Erythroblast (primary cell): ENCODE measurements at regions not wholly inside any gene's neighbourhood (a gene's known extent, or its start where the extent isn't known, plus 50 kb on each side); places are given as distances from the start of the nearest gene placed in this dataset.
A peak's percentile ranks its signal among the peaks of the same experiment; 100 is the strongest.

Experiments used
- DNase-seq, 2 experiments: peaks; one replicate each; lab custom pipeline; 2025; lab: John Stamatoyannopoulos, UW
- GATA1 ChIP-seq: IDR thresholded peaks from 2 replicates; pipeline ENCODE4 v1.6.1; 2011; ENCODE audit warnings: low read depth, mild to moderate bottlenecking, control low read depth, low read length, moderate library complexity
- POLR2A ChIP-seq: IDR thresholded peaks from 2 replicates; pipeline ENCODE4 v1.6.1; 2011; ENCODE audit warnings: mild to moderate bottlenecking, low read length

GRCh38 chr4:96455045-96455720 lies 615.3 kb downstream of the PDHA2 start:
- TF ChIP-seq GATA1 (no peak), POLR2A (no peak)
- no peak for DNase-seq

- DNase-seq, result peak in 1 of 2 experiments; percentile 27
Measured at GRCh38 chr4:96458031-96458430, 618.1 kb downstream of the PDHA2 start.

GRCh38 chr4:96459105-96459504 lies 619.2 kb downstream of the PDHA2 start:
- TF ChIP-seq GATA1 (no peak), POLR2A (no peak)
- no peak for DNase-seq

- DNase-seq, result no peak
- TF ChIP-seq POLR2A, result no peak
- TF ChIP-seq GATA1, result no peak
Measured at GRCh38 chr4:96465834-96466233, 625.9 kb downstream of the PDHA2 start.

- DNase-seq, result peak; percentile 90 to 91
- peak; percentile 37 for TF ChIP-seq POLR2A
- TF ChIP-seq GATA1, result peak; percentile 40
Measured at GRCh38 chr4:96471956-96472867, 632.3 kb downstream of the PDHA2 start.

GRCh38 chr4:96473246-96473645 lies 633.4 kb downstream of the PDHA2 start:
- TF ChIP-seq GATA1 (no peak), POLR2A (no peak)
- peak; percentile 81 to 83 for DNase-seq

GRCh38 chr4:96483308-96484030 lies 643.6 kb downstream of the PDHA2 start:
- TF ChIP-seq POLR2A (no peak), GATA1 (no peak)
- no peak for DNase-seq

GRCh38 chr4:96486563-96486962 lies 646.7 kb downstream of the PDHA2 start:
- TF ChIP-seq POLR2A, result no peak
- TF ChIP-seq GATA1, result no peak
- no peak for DNase-seq

- no peak for DNase-seq
- TF ChIP-seq POLR2A (no peak), GATA1 (no peak)
Measured at GRCh38 chr4:96497621-96498020, 657.7 kb downstream of the PDHA2 start.

GRCh38 chr4:96504386-96504785 lies 664.5 kb downstream of the PDHA2 start:
- DNase-seq, result no peak
- TF ChIP-seq POLR2A (no peak), GATA1 (no peak)

GRCh38 chr4:96509039-96509741 lies 669.3 kb downstream of the PDHA2 start:
- TF ChIP-seq POLR2A (no peak), GATA1 (no peak)
- DNase-seq, result no peak

- TF ChIP-seq GATA1 (no peak), POLR2A (no peak)
- DNase-seq, result no peak
Measured at GRCh38 chr4:96519291-96519690, 679.4 kb downstream of the PDHA2 start.

GRCh38 chr4:96521046-96521536 lies 681.2 kb downstream of the PDHA2 start:
- TF ChIP-seq POLR2A (no peak), GATA1 (no peak)
- DNase-seq, result no peak

- DNase-seq, result no peak
- TF ChIP-seq POLR2A, result no peak
- TF ChIP-seq GATA1, result no peak
Measured at GRCh38 chr4:96523611-96524010, 683.7 kb downstream of the PDHA2 start.
